ENCODE measurements at regions not wholly inside any gene's neighbourhood (a gene's known extent, or its start where the extent isn't known, plus 50 kb on each side); places are given as distances from the start of the nearest gene placed in this dataset.

- dilution Hi-C loops (cut with MboI; ENCODE audit: extremely low pct_ligation_motif_present, low sequenced_read_pairs) = no loop called here
- H3K27me3 ChIP-seq (ENCODE audit: control insufficient read depth, extremely low read depth, insufficient read depth, low read length) = no peaks in the 10 kb centered on the region
- no peaks in the 10 kb centered on the region for H3K9me1 ChIP-seq (ENCODE audit: control insufficient read depth, extremely low read depth, insufficient read depth, low read length)
- no peak for TF ChIP-seq EZH2 (IDR thresholded peaks at IDR 0.05; ENCODE audit: low read length)
- H3K4me2 ChIP-seq (ENCODE audit: control insufficient read depth, extremely low read depth, insufficient read depth, low read depth, low read length) = no peak overlapping the region
- FAIRE-seq (no peak), DNase-seq (ENCODE audit: low read depth, low spot score) (no peak)
- H3K4me3 ChIP-seq (ENCODE audit: control insufficient read depth in 2 of 3, extremely low read depth in 1 of 3, insufficient read depth in 2 of 3, low read depth in 1 of 3, low read length in 3 of 3) = no peak overlapping the region
- no peaks in the 10 kb centered on the region for H3K9me3 ChIP-seq (ENCODE audit: control insufficient read depth, low read depth, low read length)
- H3K36me3 ChIP-seq (ENCODE audit: control insufficient read depth in 2 of 2, extremely low read depth in 1 of 2, insufficient read depth in 2 of 2, low read length in 2 of 2) = no peaks in the 10 kb centered on the region
- no peak overlapping the region for H2AFZ ChIP-seq (ENCODE audit: control insufficient read depth, low read length)
- no peaks in the 10 kb centered on the region for H3K79me2 ChIP-seq (ENCODE audit: control insufficient read depth, insufficient read depth, low read length)
- no peak overlapping the region for H3K9ac ChIP-seq (ENCODE audit: control insufficient read depth, extremely low read depth, insufficient read depth, low read length)
- H3K27ac ChIP-seq (ENCODE audit: control insufficient read depth, insufficient read depth, low read length) = no peak overlapping the region
- H3K4me1 ChIP-seq (ENCODE audit: control insufficient read depth, extremely low read depth, insufficient read depth, low read length) = no peaks in the 10 kb centered on the region
- no peaks in the 10 kb centered on the region for H4K20me1 ChIP-seq (ENCODE audit: control insufficient read depth, extremely low read depth, insufficient read depth, low read length)
Observed at GRCh38 chr5:23742701-23743100, 235.3 kb downstream of the PRDM9 start.

- H3K79me2 ChIP-seq (ENCODE audit: control insufficient read depth, insufficient read depth, low read length) = no peaks in the 10 kb centered on the region
- H3K9me1 ChIP-seq (ENCODE audit: control insufficient read depth, extremely low read depth, insufficient read depth, low read length) = no peaks in the 10 kb centered on the region
- dilution Hi-C loops (cut with MboI; ENCODE audit: extremely low pct_ligation_motif_present, low sequenced_read_pairs) = no loop called here
- H3K4me3 ChIP-seq (ENCODE audit: control insufficient read depth in 2 of 3, extremely low read depth in 1 of 3, insufficient read depth in 2 of 3, low read depth in 1 of 3, low read length in 3 of 3) = no peak overlapping the region
- H3K4me2 ChIP-seq (ENCODE audit: control insufficient read depth, extremely low read depth, insufficient read depth, low read depth, low read length) = no peak overlapping the region
- H3K9me3 ChIP-seq (ENCODE audit: control insufficient read depth, low read depth, low read length) = no peaks in the 10 kb centered on the region
- DNase-seq (ENCODE audit: low read depth, low spot score) (no peak), FAIRE-seq (no peak)
- no peaks in the 10 kb centered on the region for H4K20me1 ChIP-seq (ENCODE audit: control insufficient read depth, extremely low read depth, insufficient read depth, low read length)
- H3K4me1 ChIP-seq (ENCODE audit: control insufficient read depth, extremely low read depth, insufficient read depth, low read length) = no peaks in the 10 kb centered on the region
- H3K9ac ChIP-seq (ENCODE audit: control insufficient read depth, extremely low read depth, insufficient read depth, low read length) = no peak overlapping the region
- no peak overlapping the region for H2AFZ ChIP-seq (ENCODE audit: control insufficient read depth, low read length)
- no peaks in the 10 kb centered on the region for H3K36me3 ChIP-seq (ENCODE audit: control insufficient read depth in 2 of 2, extremely low read depth in 1 of 2, insufficient read depth in 2 of 2, low read length in 2 of 2)
- H3K27ac ChIP-seq (ENCODE audit: control insufficient read depth, insufficient read depth, low read length) = no peak overlapping the region
- H3K27me3 ChIP-seq (ENCODE audit: control insufficient read depth, extremely low read depth, insufficient read depth, low read length) = no peaks in the 10 kb centered on the region
- no peak for TF ChIP-seq EZH2 (IDR thresholded peaks at IDR 0.05; ENCODE audit: low read length)
- no peak for TF ChIP-seq CTCF (optimal IDR thresholded peaks at IDR 0.05 in 1 of 3, IDR thresholded peaks at IDR 0.05 in 1 of 3, conservative IDR thresholded peaks at IDR 0.05 in 1 of 3; ENCODE audit: extremely low read depth in 1 of 3, insufficient read depth in 2 of 3, low read length in 3 of 3)
Observed at GRCh38 chr5:23755906-23756305, 248.5 kb downstream of the PRDM9 start.

- FAIRE-seq (no peak), DNase-seq (ENCODE audit: low read depth, low spot score) (no peak)
- Histone ChIP-seq H3K4me1 (ENCODE audit: control insufficient read depth, extremely low read depth, insufficient read depth, low read length) (no peaks in the 10 kb centered on the region), H4K20me1 (ENCODE audit: control insufficient read depth, extremely low read depth, insufficient read depth, low read length) (no peaks in the 10 kb centered on the region), H2AFZ (ENCODE audit: control insufficient read depth, low read length) (peak overlapping the region; percentile 44), H3K27me3 (ENCODE audit: control insufficient read depth, extremely low read depth, insufficient read depth, low read length) (no peaks in the 10 kb centered on the region), H3K9me3 (ENCODE audit: control insufficient read depth, low read depth, low read length) (no peaks in the 10 kb centered on the region), H3K9me1 (ENCODE audit: control insufficient read depth, extremely low read depth, insufficient read depth, low read length) (no peaks in the 10 kb centered on the region), H3K36me3 (ENCODE audit: control insufficient read depth in 2 of 2, extremely low read depth in 1 of 2, insufficient read depth in 2 of 2, low read length in 2 of 2) (no peaks in the 10 kb centered on the region), H3K27ac (ENCODE audit: control insufficient read depth, insufficient read depth, low read length) (no peak overlapping the region), H3K79me2 (ENCODE audit: control insufficient read depth, insufficient read depth, low read length) (no peaks in the 10 kb centered on the region), H3K4me3 (ENCODE audit: control insufficient read depth in 2 of 3, extremely low read depth in 1 of 3, insufficient read depth in 2 of 3, low read depth in 1 of 3, low read length in 3 of 3) (no peak overlapping the region), H3K4me2 (ENCODE audit: control insufficient read depth, extremely low read depth, insufficient read depth, low read depth, low read length) (peak overlapping the region; percentile 32), H3K9ac (ENCODE audit: control insufficient read depth, extremely low read depth, insufficient read depth, low read length) (no peak overlapping the region)
- no peak for TF ChIP-seq EZH2 (IDR thresholded peaks at IDR 0.05; ENCODE audit: low read length)
- no peak for TF ChIP-seq CTCF (optimal IDR thresholded peaks at IDR 0.05 in 1 of 3, IDR thresholded peaks at IDR 0.05 in 1 of 3, conservative IDR thresholded peaks at IDR 0.05 in 1 of 3; ENCODE audit: extremely low read depth in 1 of 3, insufficient read depth in 2 of 3, low read length in 3 of 3)
- dilution Hi-C loops (cut with MboI; ENCODE audit: extremely low pct_ligation_motif_present, low sequenced_read_pairs) = no loop called here
Observed at GRCh38 chr5:23756779-23757178, 249.4 kb downstream of the PRDM9 start.
